HG03066 (cell line): ENCODE measurements at regions not wholly inside any gene's neighbourhood (a gene's known extent, or its start where the extent isn't known, plus 50 kb on each side); places are given as distances from the start of the nearest gene placed in this dataset.

Experiments
- ATAC-seq: cut with Tn5 transposase; IDR thresholded peaks from one replicate; pipeline ENCODE4 v1.9.1; 2021; ENCODE audit warnings: low read depth; ENCODE audit not compliant: unreplicated experiment

GRCh38 chr14:85824526-85824925 is 294.6 kb downstream of the FLRT2 start:
- no peak for ATAC-seq

- ATAC-seq = no peak
These were observed 292.3 kb downstream of the FLRT2 start for GRCh38 chr14:85822236-85822635.

- no peak for ATAC-seq
These were observed 287.5 kb downstream of the FLRT2 start for GRCh38 chr14:85817430-85817829.

DNA sequence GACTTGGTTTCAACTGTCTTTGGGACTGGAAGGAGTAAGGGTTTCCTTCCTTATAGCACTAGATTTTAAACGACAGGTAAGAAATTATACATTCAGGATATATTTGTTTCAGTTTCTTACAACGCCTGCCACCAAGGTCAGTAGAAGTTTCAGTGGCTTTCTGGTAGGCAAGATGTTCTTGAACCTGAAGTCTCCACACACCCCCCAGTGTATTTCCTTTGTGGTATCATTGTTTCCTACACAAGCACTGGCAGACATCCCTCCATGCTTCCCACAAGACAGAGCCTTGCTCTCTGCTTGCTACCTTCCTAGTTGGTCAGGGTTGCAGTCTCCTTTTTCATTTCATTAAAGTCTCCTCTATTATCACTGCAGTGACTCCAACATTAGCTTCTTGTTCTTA is 283.1 kb downstream of the FLRT2 start:
- ATAC-seq = no peak

DNA sequence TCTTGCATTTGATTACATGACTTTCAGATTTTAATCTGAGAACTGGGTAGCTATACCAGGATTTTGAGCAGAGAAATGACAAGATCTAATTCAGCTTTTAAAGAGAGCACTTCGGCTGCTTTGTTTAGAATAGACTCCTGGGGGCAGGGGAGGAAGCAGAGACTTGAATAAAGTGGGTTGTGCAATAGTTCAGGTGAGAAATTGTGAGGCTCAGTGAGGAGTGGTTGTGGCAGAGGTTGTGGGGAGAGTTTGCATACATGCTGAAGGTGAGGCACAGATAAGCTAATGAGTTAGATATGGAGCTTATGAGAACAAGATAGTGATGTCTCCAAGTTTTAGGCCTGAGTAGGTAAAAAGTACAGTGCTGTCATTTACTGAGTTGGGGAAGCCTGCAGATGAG is 281.4 kb downstream of the FLRT2 start:
- no peak for ATAC-seq

GRCh38 chr14:85799668-85800067 is 269.7 kb downstream of the FLRT2 start:
- no peak for ATAC-seq

GRCh38 chr14:85798856-85799255 is 268.9 kb downstream of the FLRT2 start:
- ATAC-seq = no peak

DNA sequence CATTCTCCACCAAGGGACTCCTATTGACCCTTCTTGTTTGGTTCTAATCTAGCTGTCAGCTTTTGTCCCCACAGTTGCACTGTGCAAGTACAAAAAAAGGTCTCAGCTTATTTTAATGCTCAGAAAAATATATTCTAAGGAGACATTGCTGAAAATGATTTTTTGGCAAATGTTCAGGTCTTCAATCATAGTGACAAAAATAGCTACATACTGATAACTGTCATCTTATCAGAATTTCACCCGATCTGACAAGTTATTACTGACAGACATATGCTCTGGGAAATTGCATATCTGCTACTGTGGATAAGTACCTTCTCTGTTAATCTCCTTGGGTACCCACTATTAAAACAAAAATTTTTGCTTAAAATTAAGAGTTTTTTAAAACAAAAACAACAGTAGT is 263.6 kb downstream of the FLRT2 start:
- ATAC-seq = no peak

DNA sequence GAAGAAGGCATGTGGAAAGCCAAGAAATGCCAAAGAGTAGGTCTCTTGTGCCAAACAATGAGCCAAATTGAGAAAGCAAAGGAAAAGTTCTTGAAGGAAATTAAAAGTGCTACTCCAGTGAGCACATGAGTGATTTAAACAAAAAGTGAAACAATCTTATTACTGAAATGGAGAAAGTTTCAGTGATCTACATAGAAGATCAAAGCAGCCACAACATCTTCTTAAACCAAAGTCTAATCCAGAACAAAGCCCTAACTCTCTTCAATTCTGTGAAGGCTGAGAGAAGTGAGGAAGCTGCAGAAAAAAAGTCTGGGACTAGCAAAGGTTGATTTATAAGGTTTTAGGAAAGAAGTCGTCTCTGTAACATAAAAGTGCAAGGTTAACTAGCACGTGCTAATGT is 259.6 kb downstream of the FLRT2 start:
- no peak for ATAC-seq

- ATAC-seq = no peak
These were observed 258.7 kb downstream of the FLRT2 start for GRCh38 chr14:85788470-85789233.

GRCh38 chr14:85766295-85766694 is 236.4 kb downstream of the FLRT2 start:
- no peak for ATAC-seq

- no peak for ATAC-seq
These were observed 234.9 kb downstream of the FLRT2 start for GRCh38 chr14:85764822-85765221.

DNA sequence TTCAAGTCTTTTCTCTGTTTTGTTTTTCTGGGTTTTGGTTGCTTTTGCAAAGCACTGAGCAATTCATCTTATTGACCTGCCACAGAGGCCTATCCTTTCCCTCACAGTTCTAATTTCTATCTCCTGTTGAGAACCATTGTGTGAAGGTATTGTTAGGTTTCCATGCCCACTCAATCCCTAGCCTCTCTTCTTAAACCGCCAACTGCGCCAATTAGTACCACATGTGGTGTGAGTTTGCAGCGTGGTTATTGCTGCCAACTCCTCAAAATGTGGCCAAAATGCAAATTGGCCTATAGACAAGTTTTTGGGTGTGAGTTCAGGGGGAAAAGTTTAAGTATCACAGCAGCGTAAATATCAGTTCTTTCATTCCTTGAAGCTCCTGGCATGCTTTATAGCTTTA is 232.6 kb downstream of the FLRT2 start:
- ATAC-seq = no peak

DNA sequence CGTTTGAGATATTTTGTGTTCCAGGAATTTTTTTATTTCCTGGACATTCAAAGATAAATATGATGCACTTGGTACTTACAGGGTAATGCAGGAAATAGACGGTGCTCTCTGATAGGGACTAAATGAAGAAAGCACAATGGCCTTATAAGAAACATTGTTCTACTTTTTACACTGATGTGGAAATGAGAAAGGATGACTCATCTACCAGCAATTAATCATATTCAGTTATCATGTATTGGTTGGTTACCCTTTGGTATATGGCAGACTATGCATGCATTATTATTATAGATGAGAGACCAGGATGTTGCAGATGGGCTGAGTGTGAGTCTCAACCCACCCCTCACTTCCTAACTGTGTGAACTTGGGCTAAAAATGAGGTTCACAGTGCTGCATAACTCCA is 222.2 kb downstream of the FLRT2 start:
- ATAC-seq = no peak

GRCh38 chr14:85744573-85744972 is 214.6 kb downstream of the FLRT2 start:
- ATAC-seq = no peak

DNA sequence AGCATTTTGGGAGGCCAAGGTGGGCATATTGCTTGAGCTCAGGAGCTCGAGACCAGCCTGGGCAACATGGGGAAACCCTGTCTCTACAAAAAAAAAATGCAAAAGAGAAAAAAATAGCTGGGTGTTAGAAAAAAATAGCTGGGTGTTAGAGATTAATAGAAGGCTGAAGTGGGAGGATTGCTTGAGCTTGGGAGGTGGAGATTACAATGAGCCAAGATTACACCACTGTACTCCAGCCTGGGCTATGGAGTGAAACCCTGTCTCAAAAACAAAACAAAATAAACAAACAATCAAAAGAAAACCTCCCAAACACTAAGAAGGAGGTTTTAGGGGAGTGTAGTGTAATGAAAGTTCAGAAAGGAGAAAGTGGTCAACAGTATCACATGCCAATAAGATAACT is 202.1 kb downstream of the FLRT2 start:
- no peak for ATAC-seq

DNA sequence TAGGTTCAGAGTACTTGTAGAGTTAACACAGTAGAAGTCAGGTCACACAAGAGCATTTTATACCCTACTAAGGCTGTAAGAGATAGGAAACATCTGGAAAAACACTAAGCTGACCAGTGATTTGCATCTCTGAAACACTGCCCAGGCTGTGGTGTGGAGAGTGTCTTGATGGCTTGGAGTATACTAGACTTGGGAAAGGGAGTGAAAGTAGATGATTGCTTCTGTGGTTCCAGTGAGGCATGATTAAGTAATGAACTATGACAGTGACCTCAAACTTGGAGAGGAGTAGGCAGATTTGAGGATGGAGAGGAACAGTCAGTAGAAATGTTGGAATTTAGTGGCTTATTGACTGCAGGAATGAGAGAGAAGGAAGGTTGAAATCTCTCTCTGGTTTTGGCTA is 201.2 kb downstream of the FLRT2 start:
- no peak for ATAC-seq

GRCh38 chr14:85728476-85729065 is 198.6 kb downstream of the FLRT2 start:
- ATAC-seq = no peak

- ATAC-seq = no peak
These were observed 184.1 kb downstream of the FLRT2 start for GRCh38 chr14:85714069-85714468.

GRCh38 chr14:85711620-85712019 is 181.7 kb downstream of the FLRT2 start:
- no peak for ATAC-seq
